AG04449 (cell line): ENCODE measurements at regions not wholly inside any gene's neighbourhood (a gene's known extent, or its start where the extent isn't known, plus 50 kb on each side); places are given as distances from the start of the nearest gene placed in this dataset.

Experiments used
- CTCF ChIA-PET: fragments of 350-600 bp; formaldehyde crosslinking; extraction: SDS; loops from one replicate; lab custom pipeline; 2021; ENCODE audit warnings: antibody characterized with exemption; lab: Yijun Ruan, JAX
- POLR2A ChIA-PET: fragments of 400-600, 350-600 bp; formaldehyde crosslinking; extraction: SDS; loops from one replicate; lab custom pipeline; 2020; ENCODE audit warnings: antibody characterized with exemption, inconsistent platforms; lab: Yijun Ruan, JAX
- DNase-seq: peaks from one replicate; pipeline ENCODE4 v3.0.0-alpha.2; 2010; ENCODE audit warnings: low read depth, low spot score
- H3K4me3 ChIP-seq: 2 replicates; pipeline ENCODE4 v1.5.1; 2011; ENCODE audit warnings: low read depth, mild to moderate bottlenecking, control low read depth, low read length
- CTCF ChIP-seq: IDR thresholded peaks from one replicate; pipeline ENCODE4 v1.5.1; 2011; ENCODE audit warnings: mild to moderate bottlenecking, moderate library complexity, low read length, control low read depth, inconsistent platforms; ENCODE audit not compliant: insufficient read depth; ENCODE audit errors: missing control alignments

GRCh38 chr1:175864625-175865024 lies 121.2 kb upstream of the TNR start:
- no peak overlapping the region for H3K4me3 ChIP-seq
- no peak for TF ChIP-seq CTCF
- no peak for DNase-seq
- ChIA-PET POLR2A (no interaction called here), CTCF (no interaction called here)

- H3K4me3 ChIP-seq = no peak overlapping the region
- TF ChIP-seq CTCF = no peak
- POLR2A ChIA-PET = no interaction called here
- CTCF ChIA-PET = no interaction called here
- DNase-seq = no peak
Measured at GRCh38 chr1:175864183-175864582, 120.8 kb upstream of the TNR start.

GRCh38 chr1:175863299-175864050 lies 120.1 kb upstream of the TNR start:
- TF ChIP-seq CTCF = no peak
- ChIA-PET POLR2A (no interaction called here), CTCF (no interaction called here)
- no peak overlapping the region for H3K4me3 ChIP-seq
- no peak for DNase-seq

GRCh38 chr1:175862408-175862807 lies 119.0 kb upstream of the TNR start:
- H3K4me3 ChIP-seq = no peak overlapping the region
- DNase-seq = no peak
- CTCF ChIA-PET = no interaction called here
- POLR2A ChIA-PET = no interaction called here
- no peak for TF ChIP-seq CTCF

- POLR2A ChIA-PET = no interaction called here
- TF ChIP-seq CTCF = no peak
- no peak for DNase-seq
- H3K4me3 ChIP-seq = no peak overlapping the region
- CTCF ChIA-PET = no interaction called here
Measured at GRCh38 chr1:175861626-175862367, 118.4 kb upstream of the TNR start.

GRCh38 chr1:175857756-175858155 lies 114.4 kb upstream of the TNR start:
- TF ChIP-seq CTCF = no peak
- DNase-seq = no peak
- no peak overlapping the region for H3K4me3 ChIP-seq
- ChIA-PET POLR2A (no interaction called here), CTCF (no interaction called here)
